Transverse colon (tissue), 4 donors: ENCODE measurements at regions not wholly inside any gene's neighbourhood (a gene's known extent, or its start where the extent isn't known, plus 50 kb on each side); places are given as distances from the start of the nearest gene placed in this dataset.
A peak's percentile ranks its signal among the peaks of the same experiment; 100 is the strongest.
"Not testable (repeated sequence)": the region's sequence is repeated elsewhere in the genome, so short reads cannot be mapped to it uniquely, and the experiment has no call there.

Experiments
- DNase-seq: peaks from one replicate; pipeline ENCODE4 v3.0.0-alpha.2; 2019
- H3K27ac ChIP-seq, 4 donors: fragments of 200-600 bp; sonication (generic); 2 replicates each; pipeline ENCODE4 v1.5.1; 2016 to 2018; ENCODE audit warnings: inconsistent platforms in 4 of 4
- H3K27me3 ChIP-seq: fragments of 200-600 bp; sonication (generic); 2 replicates; pipeline ENCODE4 v1.5.1; 2017; ENCODE audit warnings: inconsistent platforms
- H3K36me3 ChIP-seq, 4 donors: fragments of 200-600 bp; sonication (generic); 2 replicates each; pipeline ENCODE4 v1.5.1; 2017 to 2019; ENCODE audit warnings: inconsistent platforms in 4 of 4
- H3K4me1 ChIP-seq, 4 donors: fragments of 200-600 bp; sonication (generic); 2 replicates each; pipeline ENCODE4 v1.5.1; 2017 to 2020; ENCODE audit warnings: inconsistent platforms in 4 of 4
- H3K4me3 ChIP-seq, 4 donors: fragments of 200-600 bp; sonication (generic); 1 replicate in 1 of 4; 2 replicates in 3 of 4; pipeline versions ENCODE4 v1.5.1 to v1.6.1; 2017 to 2019; ENCODE audit warnings: inconsistent platforms in 4 of 4
- H3K9me3 ChIP-seq, 2 donors: fragments of 200-600 bp; sonication (generic); 2 replicates each; pipeline ENCODE4 v1.5.1; 2017 to 2019; ENCODE audit warnings: inconsistent platforms in 2 of 2
- WGBS, 2 donors: methylation state at CpG; one replicate each; pipeline ENCODE4 v1.1.5; 2018; ENCODE audit warnings: low coverage in 1 of 2; 5-methylcytosine and 5-hydroxymethylcytosine counted together
- in situ Hi-C, 4 donors: fragments of 200-750 bp; cut with MboI; loops; one replicate each; pipeline versions ENCODE4 v1.15.0 to v1.15.1; 2017; ENCODE audit warnings: low sequenced_read_pairs in 3 of 4, low pct_ligation_motif_present in 1 of 4, low pct_unique_long_range_greater_than_20kb in 1 of 4
- intact Hi-C: fragments of 100-400 bp; cut with DNase I; formaldehyde crosslinking; loops from one replicate; pipeline ENCODE4 v1.15.1; 2023; ENCODE audit warnings: low total_unique reads

GRCh38 chr22:11795979-11796378 lies 3732.0 kb upstream of the OR11H1 start:
- DNase-seq, H3K27ac ChIP-seq, in situ Hi-C loops, H3K9me3 ChIP-seq, H3K4me3 ChIP-seq, intact Hi-C loops, H3K36me3 ChIP-seq, H3K4me1 ChIP-seq, H3K27me3 ChIP-seq: not testable (repeated sequence)
- no CpG with 5 or more reads among the region's 2 CpGs for WGBS, 2 donors

DNA sequence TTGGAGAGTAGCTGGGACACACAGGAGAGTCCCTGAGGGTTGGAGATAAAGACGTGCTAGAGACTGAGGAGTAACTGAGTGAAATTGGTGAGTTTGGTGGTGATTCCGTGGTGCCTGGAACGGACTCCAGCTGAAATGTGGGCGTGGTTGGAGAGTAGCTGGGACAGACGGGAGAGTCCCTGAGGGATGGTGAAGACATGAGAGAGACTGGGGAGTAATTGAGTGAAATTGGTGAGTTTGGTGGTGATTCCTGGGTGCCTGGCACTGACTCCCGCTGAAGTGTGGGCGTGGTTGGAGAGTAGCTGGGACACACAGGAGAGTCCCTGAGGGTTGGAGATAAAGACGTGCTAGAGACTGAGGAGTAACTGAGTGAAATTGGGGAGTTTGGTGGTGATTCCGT lies 3712.5 kb upstream of the OR11H1 start:
- H3K4me1 ChIP-seq, H3K27ac ChIP-seq, in situ Hi-C loops, H3K4me3 ChIP-seq, intact Hi-C loops, H3K9me3 ChIP-seq, H3K36me3 ChIP-seq, H3K27me3 ChIP-seq, DNase-seq: not testable (repeated sequence)
- WGBS, 2 donors = 50 to 66% methylated on average over 4 to 5 of the region's 9 CpGs

DNA sequence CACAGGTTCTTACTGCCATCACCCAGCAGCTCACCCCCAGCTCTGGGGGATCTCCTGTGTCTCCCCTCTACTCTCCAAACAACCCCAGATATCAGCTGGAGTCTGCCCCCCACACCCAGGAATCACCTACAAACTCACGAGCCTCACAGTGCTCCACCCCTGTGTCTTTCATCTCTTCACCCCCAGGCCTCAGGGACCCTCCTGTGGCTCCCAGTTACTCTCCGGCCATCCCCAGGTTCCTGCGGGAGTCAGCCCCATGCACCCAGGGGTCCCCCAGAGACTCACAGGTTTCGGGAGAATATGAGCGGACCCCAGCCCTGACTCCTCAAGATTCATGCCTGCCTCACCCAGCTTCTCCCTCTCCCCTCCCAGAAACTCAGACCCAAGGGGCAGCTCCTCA lies 3709.1 kb upstream of the OR11H1 start:
- intact Hi-C loops, H3K4me1 ChIP-seq, in situ Hi-C loops, H3K9me3 ChIP-seq, H3K27ac ChIP-seq, H3K4me3 ChIP-seq, H3K27me3 ChIP-seq, H3K36me3 ChIP-seq, DNase-seq: not testable (repeated sequence)
- WGBS, 2 donors = 42 to 72% methylated on average over 2 to 3 of the region's 5 CpGs

DNA sequence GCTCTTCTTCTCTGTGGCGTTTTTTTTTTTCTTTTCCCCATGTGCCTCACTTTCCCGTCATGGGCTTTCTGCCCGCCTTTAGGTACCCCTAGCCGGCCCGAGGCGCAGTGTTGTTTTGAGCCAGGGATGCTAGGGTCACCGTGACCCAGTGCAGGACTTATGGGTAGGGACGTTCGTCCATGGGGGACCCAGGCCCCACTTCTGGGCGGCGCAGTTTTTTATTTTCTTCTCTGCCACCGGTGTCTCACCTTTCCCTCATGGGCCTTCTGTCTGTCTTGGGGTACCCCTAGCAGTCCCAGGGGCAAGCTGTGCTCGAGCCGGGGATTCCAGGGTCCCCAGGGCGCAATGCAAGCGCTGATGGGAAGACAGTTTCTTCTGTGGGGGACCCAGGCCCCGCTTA lies 3705.7 kb upstream of the OR11H1 start:
- H3K36me3 ChIP-seq, H3K27ac ChIP-seq, H3K4me1 ChIP-seq, H3K4me3 ChIP-seq, H3K9me3 ChIP-seq, intact Hi-C loops, H3K27me3 ChIP-seq, in situ Hi-C loops, DNase-seq: not testable (repeated sequence)
- no CpG with 5 or more reads among the region's 17 CpGs for WGBS, 2 donors

DNA sequence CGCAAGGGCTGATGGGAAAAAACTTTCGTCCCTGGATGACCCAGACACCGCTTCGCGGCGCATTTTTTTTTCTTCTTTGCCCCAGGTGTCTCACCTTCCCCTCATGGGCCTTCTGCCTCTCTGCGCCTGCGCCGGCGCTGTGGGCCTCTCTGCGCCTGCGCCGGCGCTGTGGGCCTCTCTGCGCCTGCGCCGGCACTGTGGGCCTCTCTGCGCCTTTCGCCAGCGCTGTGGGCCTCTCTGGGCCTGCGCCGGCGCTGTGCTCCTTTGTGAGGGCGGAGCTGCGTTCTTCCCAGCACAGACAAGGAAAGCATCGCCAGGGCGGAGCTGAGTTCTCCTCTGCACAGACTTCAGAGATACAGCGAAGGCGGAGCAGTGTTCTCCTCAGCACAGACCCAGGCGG lies 3703.0 kb upstream of the OR11H1 start:
- intact Hi-C loops = not testable (repeated sequence)

GRCh38 chr22:11826000-11826399 lies 3702.0 kb upstream of the OR11H1 start:
- DNase-seq, H3K4me3 ChIP-seq, intact Hi-C loops, H3K4me1 ChIP-seq, H3K36me3 ChIP-seq, H3K27ac ChIP-seq, in situ Hi-C loops, H3K27me3 ChIP-seq, H3K9me3 ChIP-seq: not testable (repeated sequence)
- WGBS, 2 donors = 49 to 83% methylated on average over 1 to 2 of the region's 2 CpGs

More for the DNA sequence above, 3703.0 kb upstream of the OR11H1 start:
- DNase-seq, H3K4me3 ChIP-seq, H3K4me1 ChIP-seq, in situ Hi-C loops, H3K27ac ChIP-seq, H3K9me3 ChIP-seq, H3K27me3 ChIP-seq, H3K36me3 ChIP-seq: not testable (repeated sequence)
- no CpG with 5 or more reads among the region's 30 CpGs for WGBS, 2 donors

- H3K27me3 ChIP-seq, H3K27ac ChIP-seq, H3K9me3 ChIP-seq, intact Hi-C loops, in situ Hi-C loops, H3K36me3 ChIP-seq, H3K4me3 ChIP-seq, H3K4me1 ChIP-seq: not testable (repeated sequence)
- DNase-seq = peak; percentile 6
- WGBS, 2 donors = 84% methylated on average over 9 of the region's 21 CpGs; no CpG with 5 or more reads in 1 of the 2 donors
Observed at GRCh38 chr22:11829426-11829825, 3698.6 kb upstream of the OR11H1 start.
